Fibroblast of the aortic adventitia (primary cell): ENCODE measurements at regions not wholly inside any gene's neighbourhood (a gene's known extent, or its start where the extent isn't known, plus 50 kb on each side); places are given as distances from the start of the nearest gene placed in this dataset.

Experiments used
- DNase-seq: peaks from one replicate; pipeline ENCODE4 v3.0.0-alpha.2; 2010; ENCODE audit warnings: low read depth
- H3K4me3 ChIP-seq: 2 replicates; pipeline ENCODE4 v1.5.1; 2011; ENCODE audit warnings: low read depth, mild to moderate bottlenecking, control low read depth, low read length, moderate library complexity
- CTCF ChIP-seq: IDR thresholded peaks from 2 replicates; pipeline ENCODE4 v1.5.1; 2011; ENCODE audit warnings: mild to moderate bottlenecking, low read length, control low read depth, inconsistent platforms; ENCODE audit not compliant: insufficient read depth

- no peak for TF ChIP-seq CTCF
- no peak overlapping the region for H3K4me3 ChIP-seq
- no peak for DNase-seq
Observed at GRCh38 chr1:4585705-4586104, 68.7 kb upstream of the AJAP1 start.

GRCh38 chr1:4586611-4587160 lies 67.7 kb upstream of the AJAP1 start:
- no peak for TF ChIP-seq CTCF
- H3K4me3 ChIP-seq = no peak overlapping the region
- DNase-seq = no peak

- no peak for DNase-seq
- no peak for TF ChIP-seq CTCF
- no peak overlapping the region for H3K4me3 ChIP-seq
Observed at GRCh38 chr1:4587721-4588120, 66.7 kb upstream of the AJAP1 start.

GRCh38 chr1:4590756-4591155 lies 63.7 kb upstream of the AJAP1 start:
- no peak for TF ChIP-seq CTCF
- H3K4me3 ChIP-seq = no peak overlapping the region
- no peak for DNase-seq

GRCh38 chr1:4591926-4592325 lies 62.5 kb upstream of the AJAP1 start:
- no peak overlapping the region for H3K4me3 ChIP-seq
- no peak for TF ChIP-seq CTCF
- DNase-seq = no peak

GRCh38 chr1:4593106-4593505 lies 61.3 kb upstream of the AJAP1 start:
- H3K4me3 ChIP-seq = no peak overlapping the region
- TF ChIP-seq CTCF = no peak
- no peak for DNase-seq

GRCh38 chr1:4594286-4594991 lies 60.0 kb upstream of the AJAP1 start:
- H3K4me3 ChIP-seq = no peak overlapping the region
- DNase-seq = no peak
- TF ChIP-seq CTCF = no peak
